Tibial nerve (tissue), 4 donors: ENCODE measurements at regions not wholly inside any gene's neighbourhood (a gene's known extent, or its start where the extent isn't known, plus 50 kb on each side); places are given as distances from the start of the nearest gene placed in this dataset.

Experiments used
- DNase-seq, 2 donors: peaks; one replicate each; pipeline ENCODE4 v3.0.0-alpha.2; 2019; ENCODE audit warnings: low spot score in 2 of 2
- H3K27ac ChIP-seq, 4 donors: fragments of 200-600 bp; sonication (generic) in 3 of 4; one replicate each; pipeline ENCODE4 v1.5.1; 2017 to 2019; ENCODE audit warnings: mild to moderate bottlenecking in 1 of 4
- H3K27me3 ChIP-seq, 2 donors: fragments of 200-600 bp; sonication (generic) in 1 of 2; one replicate each; pipeline versions ENCODE4 v1.5.1 to v1.6.0; 2017 to 2019
- H3K36me3 ChIP-seq, 3 donors: fragments of 200-600 bp; sonication (generic); one replicate each; pipeline ENCODE4 v1.5.1; 2018 to 2019
- H3K4me1 ChIP-seq, 4 donors: fragments of 200-600 bp; sonication (generic) in 3 of 4; one replicate each; pipeline ENCODE4 v1.5.1; 2017 to 2019
- H3K4me3 ChIP-seq, 4 donors: fragments of 200-600 bp; sonication (generic) in 3 of 4; one replicate each; pipeline ENCODE4 v1.5.1; 2017 to 2019; ENCODE audit warnings: mild to moderate bottlenecking in 1 of 4, moderate library complexity in 1 of 4
- H3K9me3 ChIP-seq, 4 donors: fragments of 200-600 bp; sonication (generic) in 3 of 4; one replicate each; pipeline ENCODE4 v1.5.1; 2017 to 2019
- CTCF ChIP-seq, 5 experiments: fragments of 200-600 bp in 3 of 5; fragments of 450-650 bp in 2 of 5; sonication (generic) in 3 of 5; IDR thresholded peaks; one replicate each; pipeline ENCODE4 v1.5.1; 2016 to 2019; ENCODE audit warnings: antibody characterized with exemption in 5 of 5, mild to moderate bottlenecking in 3 of 5, moderate library complexity in 2 of 5
- EP300 ChIP-seq, 2 donors: sonication (generic); formaldehyde crosslinking; IDR thresholded peaks; one replicate each; pipeline ENCODE4 v1.6.1; 2017; ENCODE audit warnings: antibody characterized with exemption in 2 of 2, mild to moderate bottlenecking in 1 of 2
- POLR2A ChIP-seq, 2 donors: fragments of 450-650 bp; IDR thresholded peaks; one replicate each; pipeline ENCODE4 v1.6.1; 2017; ENCODE audit warnings: antibody characterized with exemption in 2 of 2, mild to moderate bottlenecking in 2 of 2, moderate library complexity in 2 of 2
- WGBS, 2 donors: methylation state at CpG; one replicate each; pipeline ENCODE4 v1.1.5; 2018; 5-methylcytosine and 5-hydroxymethylcytosine counted together

GRCh38 chr4:85170241-85170640 lies 203.8 kb upstream of the WDFY3 start:
- TF ChIP-seq EP300 (IDR thresholded peaks at IDR 0.05) (no peak), CTCF (IDR thresholded peaks at IDR 0.05) (no peak), POLR2A (IDR thresholded peaks at IDR 0.05) (no peak)
- H3K27me3 ChIP-seq, result no peaks in the 10 kb centered on the region
- no peaks in the 10 kb centered on the region for H3K4me1 ChIP-seq

GRCh38 chr4:85175190-85175589 lies 208.7 kb upstream of the WDFY3 start:
- Histone ChIP-seq H3K36me3 (no peaks in the 10 kb centered on the region), H3K27ac (no peak overlapping the region), H3K27me3 (no peaks in the 10 kb centered on the region), H3K4me3 (no peak overlapping the region), H3K4me1 (no peaks in the 10 kb centered on the region), H3K9me3 (no peaks in the 10 kb centered on the region)
- TF ChIP-seq EP300 (IDR thresholded peaks at IDR 0.05), result no peak
- TF ChIP-seq CTCF (IDR thresholded peaks at IDR 0.05), result no peak
- no peak for TF ChIP-seq POLR2A (IDR thresholded peaks at IDR 0.05)
- 98% methylated on average over 1 of the region's 1 CpG for WGBS, 2 donors
- DNase-seq, result no peak

More at GRCh38 chr4:85170241-85170640, 203.8 kb upstream of the WDFY3 start:
- Histone ChIP-seq H3K36me3 (no peaks in the 10 kb centered on the region), H3K27ac (no peak overlapping the region), H3K4me3 (no peak overlapping the region), H3K9me3 (no peaks in the 10 kb centered on the region)
- DNase-seq, result no peak

- DNase-seq, result no peak
- Histone ChIP-seq H3K4me1 (no peaks in the 10 kb centered on the region), H3K9me3 (no peaks in the 10 kb centered on the region), H3K27ac (no peak overlapping the region), H3K4me3 (no peak overlapping the region), H3K27me3 (no peaks in the 10 kb centered on the region), H3K36me3 (no peaks in the 10 kb centered on the region)
- TF ChIP-seq POLR2A (IDR thresholded peaks at IDR 0.05) (no peak), EP300 (IDR thresholded peaks at IDR 0.05) (no peak), CTCF (IDR thresholded peaks at IDR 0.05) (no peak)
These were observed 210.6 kb upstream of the WDFY3 start for GRCh38 chr4:85177092-85177491.

- TF ChIP-seq CTCF (IDR thresholded peaks at IDR 0.05) (no peak), EP300 (IDR thresholded peaks at IDR 0.05) (no peak), POLR2A (IDR thresholded peaks at IDR 0.05) (no peak)
- H3K4me3 ChIP-seq, result no peak overlapping the region
- DNase-seq, result no peak
- no peaks in the 10 kb centered on the region for H3K9me3 ChIP-seq
- no peaks in the 10 kb centered on the region for H3K27me3 ChIP-seq
- no peak overlapping the region for H3K27ac ChIP-seq
- no peaks in the 10 kb centered on the region for H3K4me1 ChIP-seq
- no peaks in the 10 kb centered on the region for H3K36me3 ChIP-seq
These were observed 211.2 kb upstream of the WDFY3 start for GRCh38 chr4:85177679-85178078.

GRCh38 chr4:85180533-85180932 lies 214.0 kb upstream of the WDFY3 start:
- DNase-seq, result no peak
- no peaks in the 10 kb centered on the region for H3K9me3 ChIP-seq
- 58 to 62% methylated on average over 3 of the region's 3 CpGs for WGBS, 2 donors
- H3K27me3 ChIP-seq, result no peaks in the 10 kb centered on the region
- H3K36me3 ChIP-seq, result no peaks in the 10 kb centered on the region
- TF ChIP-seq CTCF (IDR thresholded peaks at IDR 0.05) (no peak), EP300 (IDR thresholded peaks at IDR 0.05) (no peak), POLR2A (IDR thresholded peaks at IDR 0.05) (no peak)
- no peaks in the 10 kb centered on the region for H3K4me1 ChIP-seq
- H3K27ac ChIP-seq, result no peak overlapping the region
- no peak overlapping the region for H3K4me3 ChIP-seq
